GM18511 (cell line): ENCODE measurements at regions not wholly inside any gene's neighbourhood (a gene's known extent, or its start where the extent isn't known, plus 50 kb on each side); places are given as distances from the start of the nearest gene placed in this dataset.

Source experiments
- ATAC-seq: cut with Tn5 transposase; IDR thresholded peaks from one replicate; pipeline ENCODE4 v1.9.1; 2021; ENCODE audit warnings: mild to moderate bottlenecking, moderate library complexity; ENCODE audit not compliant: unreplicated experiment

GRCh38 chr12:96132819-96133218 is 61.4 kb upstream of the ELK3 start:
- ATAC-seq = no peak

GRCh38 chr12:96134200-96134599 is 60.0 kb upstream of the ELK3 start:
- no peak for ATAC-seq

GRCh38 chr12:96136161-96136560 is 58.0 kb upstream of the ELK3 start:
- no peak for ATAC-seq

GRCh38 chr12:96136725-96137378 is 57.3 kb upstream of the ELK3 start:
- no peak for ATAC-seq

GRCh38 chr12:96140174-96140573 is 54.0 kb upstream of the ELK3 start:
- no peak for ATAC-seq

- ATAC-seq = no peak
These were observed 52.8 kb upstream of the ELK3 start for GRCh38 chr12:96141216-96141912.

- ATAC-seq = no peak
These were observed 50.8 kb upstream of the ELK3 start for GRCh38 chr12:96143392-96143791.

- no peak for ATAC-seq
These were observed 50.2 kb upstream of the ELK3 start for GRCh38 chr12:96143827-96144565.
